Peyer's patch (tissue), 4 donors: ENCODE measurements at regions not wholly inside any gene's neighbourhood (a gene's known extent, or its start where the extent isn't known, plus 50 kb on each side); places are given as distances from the start of the nearest gene placed in this dataset.
A peak's percentile ranks its signal among the peaks of the same experiment; 100 is the strongest.

Source experiments
- DNase-seq, 3 donors: peaks; one replicate each; pipeline ENCODE4 v3.0.0-alpha.2; 2017 to 2019
- H3K27ac ChIP-seq, 4 donors: fragments of 200-600 bp; sonication (generic); one replicate each; pipeline ENCODE4 v1.5.1; 2016 to 2019
- H3K27me3 ChIP-seq, 2 donors: fragments of 200-600 bp; sonication (generic); one replicate each; pipeline ENCODE4 v1.5.1; 2019
- H3K36me3 ChIP-seq, 3 donors: fragments of 200-600 bp; sonication (generic); one replicate each; pipeline ENCODE4 v1.5.1; 2016 to 2019
- H3K4me1 ChIP-seq, 4 donors: fragments of 200-600 bp; sonication (generic); one replicate each; pipeline ENCODE4 v1.5.1; 2016 to 2019
- H3K4me3 ChIP-seq, 4 donors: fragments of 200-600 bp; sonication (generic); 1 replicate in 3 of 4; 2 replicates in 1 of 4; pipeline ENCODE4 v1.5.1; 2016 to 2019; ENCODE audit warnings: mild to moderate bottlenecking in 1 of 4
- H3K9me3 ChIP-seq, 4 donors: fragments of 200-600 bp; sonication (generic); one replicate each; pipeline ENCODE4 v1.5.1; 2016 to 2019; ENCODE audit warnings: mild to moderate bottlenecking in 1 of 4
- POLR2A ChIP-seq, 2 donors: fragments of 450-650 bp; IDR thresholded peaks; one replicate each; pipeline ENCODE4 v1.5.1; 2017; ENCODE audit warnings: antibody characterized with exemption in 2 of 2, mild to moderate bottlenecking in 2 of 2, moderate library complexity in 2 of 2
- TF ChIP-seq, protein P1 (sequence below), 6 experiments: fragments of 450-650 bp in 4 of 6; fragments of 200-600 bp in 2 of 6; sonication (generic) in 1 of 6; IDR thresholded peaks; one replicate each; pipeline ENCODE4 v1.5.1; 2017 to 2019; ENCODE audit warnings: antibody characterized with exemption in 6 of 6, mild to moderate bottlenecking in 3 of 6, moderate library complexity in 1 of 6

DNA sequence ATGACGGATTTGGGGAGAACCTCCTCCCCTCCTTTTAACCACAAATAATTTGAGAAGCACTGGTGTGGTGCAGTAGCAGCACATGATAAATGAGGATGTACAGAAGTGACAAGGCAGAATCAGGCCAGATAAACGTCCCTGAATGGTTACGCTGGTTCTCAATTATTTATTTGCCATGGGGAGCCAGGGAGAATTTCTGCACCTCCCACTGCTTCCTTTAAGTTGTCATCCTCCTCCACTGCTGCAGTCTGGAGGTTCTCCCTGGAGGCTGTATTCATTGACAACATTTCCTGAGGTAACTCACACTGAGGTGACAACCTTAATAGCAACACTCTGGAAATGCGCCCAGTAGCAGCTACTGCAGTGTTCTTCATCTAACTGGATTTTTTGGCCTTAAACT is 308.9 kb upstream of the SLITRK1 start:
- no peak for DNase-seq
- no peaks in the 10 kb centered on the region for H3K4me1 ChIP-seq
- H3K4me3 ChIP-seq, result no peak overlapping the region
- no peak for TF ChIP-seq POLR2A (IDR thresholded peaks at IDR 0.05)
- TF ChIP-seq, protein P1, sequence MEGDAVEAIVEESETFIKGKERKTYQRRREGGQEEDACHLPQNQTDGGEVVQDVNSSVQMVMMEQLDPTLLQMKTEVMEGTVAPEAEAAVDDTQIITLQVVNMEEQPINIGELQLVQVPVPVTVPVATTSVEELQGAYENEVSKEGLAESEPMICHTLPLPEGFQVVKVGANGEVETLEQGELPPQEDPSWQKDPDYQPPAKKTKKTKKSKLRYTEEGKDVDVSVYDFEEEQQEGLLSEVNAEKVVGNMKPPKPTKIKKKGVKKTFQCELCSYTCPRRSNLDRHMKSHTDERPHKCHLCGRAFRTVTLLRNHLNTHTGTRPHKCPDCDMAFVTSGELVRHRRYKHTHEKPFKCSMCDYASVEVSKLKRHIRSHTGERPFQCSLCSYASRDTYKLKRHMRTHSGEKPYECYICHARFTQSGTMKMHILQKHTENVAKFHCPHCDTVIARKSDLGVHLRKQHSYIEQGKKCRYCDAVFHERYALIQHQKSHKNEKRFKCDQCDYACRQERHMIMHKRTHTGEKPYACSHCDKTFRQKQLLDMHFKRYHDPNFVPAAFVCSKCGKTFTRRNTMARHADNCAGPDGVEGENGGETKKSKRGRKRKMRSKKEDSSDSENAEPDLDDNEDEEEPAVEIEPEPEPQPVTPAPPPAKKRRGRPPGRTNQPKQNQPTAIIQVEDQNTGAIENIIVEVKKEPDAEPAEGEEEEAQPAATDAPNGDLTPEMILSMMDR (IDR thresholded peaks at IDR 0.05), result no peak
- no peak overlapping the region for H3K27ac ChIP-seq
- no peaks in the 10 kb centered on the region for H3K27me3 ChIP-seq
- no peaks in the 10 kb centered on the region for H3K36me3 ChIP-seq
- no peaks in the 10 kb centered on the region for H3K9me3 ChIP-seq

DNA sequence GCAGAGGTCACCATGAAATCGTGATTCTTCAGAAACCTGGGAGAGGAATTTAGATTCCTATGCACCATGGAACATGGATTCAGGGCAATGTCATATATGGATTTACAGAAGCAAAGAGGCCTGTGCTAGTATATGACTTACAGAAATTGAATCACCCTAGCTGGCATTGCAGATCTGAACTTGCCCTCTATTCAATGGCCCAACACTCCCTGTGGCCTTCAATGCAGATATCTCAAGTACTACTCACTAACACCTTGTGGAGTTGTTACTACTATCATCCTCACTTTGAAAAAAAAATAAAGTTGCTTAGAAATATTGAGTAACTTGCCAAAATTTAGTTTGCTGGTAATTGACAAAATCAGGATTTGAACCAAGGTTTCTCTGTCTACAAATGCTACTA is 305.4 kb upstream of the SLITRK1 start:
- H3K27ac ChIP-seq, result no peak overlapping the region
- no peaks in the 10 kb centered on the region for H3K27me3 ChIP-seq
- TF ChIP-seq, protein P1 (IDR thresholded peaks at IDR 0.05), result no peak
- no peak for TF ChIP-seq POLR2A (IDR thresholded peaks at IDR 0.05)
- no peak for DNase-seq
- H3K9me3 ChIP-seq, result no peaks in the 10 kb centered on the region
- no peaks in the 10 kb centered on the region for H3K4me1 ChIP-seq
- no peak overlapping the region for H3K4me3 ChIP-seq
- H3K36me3 ChIP-seq, result no peaks in the 10 kb centered on the region

DNA sequence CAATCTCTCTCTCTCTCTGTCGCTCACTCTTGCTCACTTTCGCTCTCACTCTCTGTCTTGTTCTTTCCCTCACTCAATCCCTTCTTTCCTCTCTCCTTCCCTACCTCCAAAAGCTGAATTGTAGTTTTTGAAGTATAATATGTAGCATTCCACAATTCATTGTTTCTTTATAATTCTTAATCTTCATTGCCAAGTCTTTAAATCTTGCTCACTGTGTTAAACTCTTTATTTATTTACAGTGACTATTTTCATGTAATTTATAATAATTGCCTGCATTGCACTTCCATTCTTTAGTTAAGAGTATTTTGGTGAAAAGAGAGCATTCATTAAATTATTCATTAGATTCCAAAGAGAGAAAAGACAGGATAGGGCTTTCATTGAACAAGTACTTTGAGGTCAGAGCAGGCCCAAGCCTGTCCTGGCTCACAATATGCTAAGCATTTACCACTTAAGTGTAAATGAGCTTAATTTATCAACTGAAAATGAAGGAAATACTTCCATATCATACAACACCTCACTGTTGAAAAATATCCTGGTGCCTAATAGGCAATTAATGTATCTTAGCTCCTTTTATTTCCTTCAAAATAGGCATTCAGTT is 257.4 kb upstream of the SLITRK1 start:
- Histone ChIP-seq H3K4me3 (no peak overlapping the region), H3K9me3 (no peaks in the 10 kb centered on the region), H3K36me3 (no peaks in the 10 kb centered on the region), H3K27ac (no peak overlapping the region), H3K4me1 (no peaks in the 10 kb centered on the region), H3K27me3 (no peaks in the 10 kb centered on the region)
- no peak for DNase-seq
- TF ChIP-seq, protein P1 (IDR thresholded peaks at IDR 0.05), result no peak
- TF ChIP-seq POLR2A (IDR thresholded peaks at IDR 0.05), result no peak

DNA sequence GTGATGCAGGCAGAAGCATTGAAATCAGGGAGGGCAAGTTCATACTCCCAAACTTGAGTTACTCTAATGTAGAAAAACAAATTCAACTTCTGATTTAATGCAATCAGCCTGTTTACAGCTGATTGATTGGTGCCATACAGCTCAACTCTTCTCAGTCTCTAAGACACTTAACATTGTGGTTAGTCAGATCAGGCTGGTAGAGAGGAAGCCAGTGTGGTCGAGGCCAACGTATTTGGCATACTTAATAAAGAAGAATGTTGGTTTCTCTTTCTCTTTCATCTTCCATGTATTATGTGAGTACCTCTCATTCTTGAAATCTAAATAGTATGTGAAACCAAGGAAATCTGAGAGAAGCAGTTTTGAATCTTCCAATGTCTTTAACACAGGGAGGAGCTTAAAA is 255.0 kb upstream of the SLITRK1 start:
- Histone ChIP-seq H3K27me3 (no peaks in the 10 kb centered on the region), H3K4me3 (no peak overlapping the region), H3K4me1 (no peaks in the 10 kb centered on the region), H3K27ac (peak overlapping the region in 1 of 4 donors; percentile 28), H3K9me3 (no peaks in the 10 kb centered on the region), H3K36me3 (no peaks in the 10 kb centered on the region)
- no peak for TF ChIP-seq POLR2A (IDR thresholded peaks at IDR 0.05)
- TF ChIP-seq, protein P1 (IDR thresholded peaks at IDR 0.05), result no peak
- DNase-seq, result peak in 2 of 3 donors; percentile 19 to 50

DNA sequence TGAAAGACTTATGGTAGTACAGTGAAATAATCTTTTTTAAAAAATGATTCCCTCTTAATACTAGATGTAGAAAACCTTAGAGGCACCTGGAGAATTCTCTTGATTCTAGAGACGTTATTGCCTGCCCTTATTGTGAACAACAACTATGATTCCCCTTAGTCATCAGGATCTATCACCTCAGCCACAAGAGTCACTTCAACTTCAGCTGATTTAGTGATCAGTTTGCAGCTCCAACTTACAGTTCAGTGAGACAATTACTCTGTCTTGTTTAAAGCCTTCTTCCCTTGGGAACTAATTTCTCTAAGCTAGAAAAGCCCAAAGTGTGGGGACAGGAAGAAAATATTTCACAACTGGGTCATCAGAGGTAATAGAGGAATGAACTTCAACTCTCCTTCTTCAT is 254.3 kb upstream of the SLITRK1 start:
- H3K9me3 ChIP-seq, result no peaks in the 10 kb centered on the region
- no peaks in the 10 kb centered on the region for H3K4me1 ChIP-seq
- no peak for DNase-seq
- no peaks in the 10 kb centered on the region for H3K27me3 ChIP-seq
- H3K36me3 ChIP-seq, result no peaks in the 10 kb centered on the region
- H3K27ac ChIP-seq, result peak overlapping the region in 1 of 4 donors; percentile 28
- H3K4me3 ChIP-seq, result no peak overlapping the region
- no peak for TF ChIP-seq POLR2A (IDR thresholded peaks at IDR 0.05)
- TF ChIP-seq, protein P1 (IDR thresholded peaks at IDR 0.05), result no peak

DNA sequence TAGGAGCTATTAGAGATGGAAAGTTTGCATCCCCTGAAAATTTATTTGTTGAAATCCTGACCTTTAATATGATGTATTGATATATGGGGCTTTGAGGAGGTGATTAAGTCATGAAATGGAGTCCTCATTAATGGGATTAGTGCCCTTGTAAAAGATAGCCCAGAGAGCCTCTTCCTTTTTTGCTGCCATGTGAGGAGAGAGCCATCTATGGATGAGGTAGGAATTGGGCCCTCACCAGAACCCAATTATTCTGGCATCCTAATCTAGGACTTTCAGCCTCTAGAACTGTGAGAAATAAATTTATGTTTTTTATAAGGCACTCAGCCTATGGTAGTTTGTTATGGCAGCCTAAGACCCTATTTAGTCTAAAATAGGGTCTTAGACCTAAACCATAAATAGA is 250.2 kb upstream of the SLITRK1 start:
- H3K36me3 ChIP-seq, result no peaks in the 10 kb centered on the region
- H3K9me3 ChIP-seq, result no peaks in the 10 kb centered on the region
- DNase-seq, result no peak
- no peak overlapping the region for H3K27ac ChIP-seq
- H3K4me1 ChIP-seq, result no peaks in the 10 kb centered on the region
- H3K4me3 ChIP-seq, result no peak overlapping the region
- TF ChIP-seq POLR2A (IDR thresholded peaks at IDR 0.05), result no peak
- TF ChIP-seq, protein P1 (IDR thresholded peaks at IDR 0.05), result no peak
- no peaks in the 10 kb centered on the region for H3K27me3 ChIP-seq
